ENCODE measurements at regions not wholly inside any gene's neighbourhood (a gene's known extent, or its start where the extent isn't known, plus 50 kb on each side); places are given as distances from the start of the nearest gene placed in this dataset.

- no peak for TF ChIP-seq ZBTB40 (IDR thresholded peaks at IDR 0.05)
- no peak for TF ChIP-seq ZBTB40 (CRISPR knock-in tag; IDR thresholded peaks at IDR 0.05)
- no peak for TF ChIP-seq ELF2 (CRISPR knock-in tag; IDR thresholded peaks at IDR 0.05)
- TF ChIP-seq ZNF311 (CRISPR knock-in tag; IDR thresholded peaks at IDR 0.05) = no peak
- TF ChIP-seq ZNF696 (CRISPR knock-in tag; conservative IDR thresholded peaks at IDR 0.05) = no peak
- TF ChIP-seq GATAD2A (IDR thresholded peaks at IDR 0.05) = no peak
- no peak for TF ChIP-seq NELFE (IDR thresholded peaks at IDR 0.05; ENCODE audit: insufficient read depth, insufficient read length)
- no peak for TF ChIP-seq PHF8 (IDR thresholded peaks at IDR 0.05; ENCODE audit: borderline replicate concordance, low read length)
- no peak for TF ChIP-seq LEF1 (IDR thresholded peaks at IDR 0.05)
- no peak for TF ChIP-seq HEY1 (CRISPR knock-in tag; IDR thresholded peaks at IDR 0.05; ENCODE audit: borderline replicate concordance)
- TF ChIP-seq RNF2 (IDR thresholded peaks at IDR 0.05) = no peak
- no peak for TF ChIP-seq ZNF24 (IDR thresholded peaks at IDR 0.05)
Measured at GRCh38 chr15:61660579-61660978, 399.7 kb downstream of the VPS13C start (continued).

All from K562 (cell line).